GM18873 (cell line): ENCODE measurements at regions not wholly inside any gene's neighbourhood (a gene's known extent, or its start where the extent isn't known, plus 50 kb on each side); places are given as distances from the start of the nearest gene placed in this dataset.

Experiments
- ATAC-seq: cut with Tn5 transposase; IDR thresholded peaks from one replicate; pipeline ENCODE4 v1.9.1; 2021; ENCODE audit warnings: mild to moderate bottlenecking, moderate library complexity, moderate number of reproducible peaks; ENCODE audit not compliant: unreplicated experiment, low FRiP score

DNA sequence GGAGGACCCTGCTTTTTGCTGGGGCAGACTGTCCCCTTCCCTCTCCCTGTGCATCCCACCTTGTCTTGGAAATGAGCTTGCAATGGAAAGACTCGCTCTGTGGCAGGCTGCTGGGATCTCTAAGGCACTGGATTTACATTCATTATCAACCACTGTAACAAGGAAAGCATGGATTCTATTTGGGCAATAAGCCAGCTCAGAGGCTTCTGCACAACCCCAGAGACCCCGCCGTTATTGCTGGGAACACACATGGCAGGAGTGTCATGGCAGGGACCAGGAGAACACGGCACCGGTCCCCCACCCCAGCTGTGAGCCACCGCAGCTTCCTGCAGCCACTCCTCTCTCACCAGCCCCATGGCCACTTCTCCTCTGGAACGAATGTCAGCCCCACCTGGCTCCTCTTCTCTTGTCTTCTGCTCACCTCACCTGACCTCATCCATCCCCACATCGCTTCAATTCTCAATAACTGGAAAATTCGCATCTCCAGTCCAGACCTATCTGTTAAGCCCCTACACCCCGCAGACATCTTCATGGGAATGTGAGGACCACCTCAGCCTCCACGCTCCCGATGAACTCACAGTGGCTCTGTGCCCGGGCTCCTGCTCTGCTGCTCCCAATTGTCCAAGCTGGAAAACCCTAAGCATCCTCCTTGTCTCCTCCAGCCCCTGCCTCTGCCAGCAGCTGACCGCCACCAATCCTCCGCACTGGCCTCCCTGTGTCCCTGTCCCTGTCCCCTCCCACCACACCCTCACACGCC, 181.5 kb downstream of the USP12 start:
- ATAC-seq: no peak

DNA sequence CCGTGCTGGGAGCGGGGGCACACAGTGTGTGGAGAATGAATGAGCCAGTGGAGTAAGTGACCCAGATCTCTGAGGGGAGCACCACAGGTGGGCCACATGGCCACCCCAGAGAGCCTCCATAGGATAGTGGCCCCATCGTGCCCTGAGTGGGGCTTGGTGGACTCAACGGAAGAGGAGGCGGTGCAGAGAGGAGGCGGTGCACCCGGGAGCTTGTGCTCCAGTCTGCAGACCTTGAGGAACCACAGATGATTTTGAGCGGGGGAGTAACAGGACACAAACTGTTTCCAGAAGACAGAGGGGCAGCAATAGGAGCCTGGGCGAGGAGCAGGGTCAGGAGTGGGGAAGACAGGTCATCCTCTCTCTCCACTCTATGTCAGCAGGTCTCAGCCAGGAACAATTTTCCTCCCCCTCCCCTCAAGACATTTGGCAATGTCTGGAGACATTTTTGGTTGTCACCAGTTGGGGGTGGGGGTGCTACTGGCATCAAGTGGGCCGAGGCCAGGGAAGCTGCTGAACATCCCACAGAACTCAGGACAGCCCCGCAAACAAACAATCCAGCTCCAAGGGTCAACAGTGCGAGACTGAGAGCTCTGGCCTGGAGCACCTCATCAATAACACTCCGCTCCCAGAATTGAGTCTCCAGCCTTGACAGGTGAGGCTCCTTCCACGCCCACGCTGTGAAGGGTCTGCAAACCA, 182.2 kb downstream of the USP12 start:
- no peak for ATAC-seq

DNA sequence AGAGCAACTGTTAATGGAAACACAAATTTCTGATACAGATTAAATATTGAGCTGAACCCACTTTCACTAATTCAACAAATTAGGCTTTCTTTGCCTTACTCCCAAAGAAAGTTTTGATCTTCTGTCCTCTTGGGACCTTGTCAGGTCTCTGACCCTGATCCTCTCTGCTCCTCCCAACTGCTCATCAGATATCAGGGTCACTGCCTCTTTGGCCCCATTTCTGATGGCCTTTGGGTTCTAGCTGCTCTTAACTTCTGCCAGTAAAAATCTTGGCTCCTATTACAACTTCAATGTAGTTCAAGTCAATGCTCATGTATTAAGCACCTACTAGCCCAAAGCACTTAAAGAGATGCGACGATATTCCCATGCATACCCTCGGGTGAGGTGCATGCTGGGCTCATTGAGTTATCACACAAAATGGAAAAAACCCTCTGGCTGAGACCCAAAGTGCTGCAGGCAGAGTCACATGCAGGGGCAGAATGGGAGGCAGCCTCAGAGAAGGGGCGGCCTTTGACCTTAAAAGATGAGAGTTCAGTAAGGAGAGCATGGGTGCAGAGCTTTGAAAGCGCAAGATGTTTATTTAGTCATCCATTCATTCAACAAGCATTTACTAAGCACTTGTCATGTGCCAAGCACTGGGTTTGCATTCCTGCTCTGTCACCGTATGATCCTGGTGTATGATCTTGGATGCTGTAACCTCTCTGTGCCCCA, 183.4 kb downstream of the USP12 start:
- ATAC-seq: no peak

DNA sequence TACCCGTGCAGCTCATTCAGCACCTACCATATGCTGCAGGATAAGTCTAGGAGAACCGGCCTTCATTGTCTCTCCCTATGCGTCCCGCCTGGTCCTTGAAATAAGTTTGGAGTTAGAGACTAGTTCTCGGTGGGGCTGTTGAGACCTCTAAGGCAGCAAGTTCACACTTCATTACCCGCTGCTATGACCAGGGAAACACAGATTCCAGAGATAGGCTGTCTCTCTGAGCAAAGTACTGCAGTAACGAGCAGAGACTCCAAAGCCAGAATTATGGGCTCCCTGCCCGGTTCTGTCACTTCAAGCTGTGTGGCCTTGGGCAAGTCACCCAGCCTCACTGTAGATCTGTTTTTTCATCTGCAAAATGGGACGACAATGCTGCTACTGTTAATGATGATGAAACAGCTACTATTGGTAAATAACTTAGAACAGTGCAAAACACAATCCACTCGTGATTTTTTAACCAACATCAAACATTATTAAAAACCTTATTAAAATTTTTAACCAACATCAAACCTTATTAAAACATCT, 184.1 kb downstream of the USP12 start:
- ATAC-seq: no peak

DNA sequence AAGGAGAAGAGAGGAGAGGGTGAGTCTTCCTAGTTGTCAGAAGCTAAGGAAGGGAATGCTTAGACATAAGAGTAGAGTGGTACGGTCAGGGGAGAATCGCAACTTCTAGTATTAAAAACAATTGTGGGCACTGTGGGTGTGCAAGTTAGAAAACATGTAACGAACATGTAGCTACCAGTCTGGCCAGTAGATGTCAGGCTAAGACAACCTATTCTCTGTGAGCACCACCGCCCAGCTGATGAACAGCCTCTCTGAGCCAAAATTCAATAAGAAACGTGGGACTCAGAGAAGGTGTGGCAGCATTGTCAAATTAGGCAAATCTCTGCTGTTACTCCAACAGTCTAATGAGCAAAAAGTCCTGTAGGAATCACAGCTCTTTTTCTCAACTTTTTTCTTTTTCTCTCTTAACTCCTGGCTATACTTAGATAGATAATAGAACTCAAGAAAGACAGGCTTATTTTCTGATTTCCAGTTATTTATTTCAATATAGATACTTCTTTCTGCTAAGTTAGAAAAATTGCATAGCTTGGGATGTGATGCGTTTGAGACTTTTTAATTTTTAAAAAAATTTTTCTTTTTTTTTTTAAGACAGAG, 186.2 kb downstream of the USP12 start:
- no peak for ATAC-seq

DNA sequence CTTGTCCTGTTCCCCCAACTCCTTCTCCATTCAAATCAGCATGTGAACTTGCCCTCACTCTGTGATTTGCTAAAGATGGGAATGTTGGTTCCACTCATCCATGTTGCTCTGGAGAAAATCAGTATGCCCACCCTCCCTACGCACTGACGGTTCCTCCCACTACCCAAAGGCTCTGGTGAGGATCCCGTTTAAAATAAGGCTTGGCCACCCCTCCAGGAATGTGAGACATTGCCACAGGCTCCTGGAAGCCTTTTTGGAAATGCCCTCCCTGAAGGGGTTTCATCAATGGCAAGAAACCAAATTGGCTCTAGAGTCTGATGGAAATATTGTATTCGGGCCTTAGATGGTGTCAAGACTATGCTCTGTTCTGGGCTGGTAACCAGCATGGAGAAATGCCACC, 187.3 kb downstream of the USP12 start:
- ATAC-seq: no peak

DNA sequence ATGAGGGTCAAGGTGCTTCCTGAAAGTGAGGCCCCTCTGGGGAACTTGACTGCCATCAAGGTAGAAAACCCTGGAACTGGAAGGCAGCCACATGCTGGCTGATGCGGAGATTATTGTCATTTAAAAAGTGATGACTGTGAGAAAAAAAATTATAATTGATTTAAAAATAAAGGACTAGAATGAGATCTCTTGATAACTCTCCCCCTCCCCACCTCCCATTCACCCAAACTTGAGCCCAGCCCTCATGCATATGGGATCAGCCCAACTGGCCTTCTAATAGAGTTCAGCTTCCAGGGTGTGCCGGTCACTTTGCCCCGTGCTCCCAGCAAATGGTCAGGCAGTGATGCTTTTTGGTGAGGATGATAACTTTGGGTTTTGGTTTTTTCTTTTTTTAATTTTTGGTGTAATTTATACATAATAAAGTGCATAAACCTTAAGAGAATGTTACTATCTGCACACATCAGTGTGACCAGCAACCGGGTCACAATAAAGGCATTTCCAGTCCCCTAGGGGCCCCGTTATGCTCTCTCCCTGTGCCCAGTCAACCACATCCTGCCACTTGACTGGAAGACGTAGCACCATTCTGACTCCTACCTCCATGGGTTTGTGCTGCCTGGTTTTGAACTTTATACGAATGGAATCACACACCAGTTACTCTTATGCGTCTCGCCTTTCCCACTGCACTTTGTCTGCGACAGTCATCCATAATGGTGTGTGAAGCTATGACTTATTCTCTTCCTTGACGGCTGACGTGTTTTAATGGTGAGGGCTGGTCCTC, 187.9 kb downstream of the USP12 start:
- ATAC-seq: no peak

DNA sequence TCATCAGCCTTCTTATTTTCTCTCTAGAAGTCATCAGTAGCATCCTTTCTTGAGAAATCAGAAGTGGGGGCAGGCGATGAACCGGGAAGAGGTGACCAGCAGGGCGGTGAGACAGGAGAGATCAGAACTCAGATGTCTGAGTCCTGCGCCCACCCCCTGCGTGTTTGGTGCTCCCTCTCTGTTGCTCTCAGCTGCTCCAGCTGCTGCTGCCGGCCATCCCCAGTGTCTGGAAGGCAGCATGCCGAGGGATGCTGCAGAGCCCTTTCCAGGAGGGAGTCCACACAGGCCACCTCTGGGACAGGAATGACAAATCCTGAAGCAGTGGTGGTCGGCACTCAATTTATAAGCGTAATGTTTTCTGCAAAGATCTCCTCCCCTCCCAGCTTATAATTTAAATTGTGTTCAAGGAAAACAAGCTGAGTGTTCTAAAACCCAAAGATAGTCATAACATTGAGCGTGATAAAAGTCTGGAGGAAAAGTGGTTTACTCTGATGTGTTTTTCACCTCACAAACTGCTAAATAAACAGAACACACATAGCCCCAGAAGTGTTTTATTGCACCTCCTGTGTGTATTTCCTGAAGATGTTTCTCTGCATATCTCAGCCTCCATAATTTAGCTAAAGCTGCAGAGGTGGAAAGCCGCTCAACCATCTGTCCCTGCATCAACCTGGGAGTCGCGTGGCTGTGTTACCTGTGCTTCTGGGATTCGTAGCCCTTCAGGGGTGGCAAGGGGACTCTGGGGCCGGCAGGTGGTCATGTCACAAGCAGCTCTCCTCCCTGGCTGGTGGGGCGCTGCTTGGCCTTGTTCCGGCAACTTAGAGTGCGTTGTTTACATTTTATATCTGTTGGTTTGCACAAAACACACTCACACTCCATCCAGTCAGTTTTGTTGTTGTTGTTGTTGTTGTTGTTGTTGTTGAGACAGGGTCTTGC, 191.2 kb downstream of the USP12 start:
- ATAC-seq: no peak

DNA sequence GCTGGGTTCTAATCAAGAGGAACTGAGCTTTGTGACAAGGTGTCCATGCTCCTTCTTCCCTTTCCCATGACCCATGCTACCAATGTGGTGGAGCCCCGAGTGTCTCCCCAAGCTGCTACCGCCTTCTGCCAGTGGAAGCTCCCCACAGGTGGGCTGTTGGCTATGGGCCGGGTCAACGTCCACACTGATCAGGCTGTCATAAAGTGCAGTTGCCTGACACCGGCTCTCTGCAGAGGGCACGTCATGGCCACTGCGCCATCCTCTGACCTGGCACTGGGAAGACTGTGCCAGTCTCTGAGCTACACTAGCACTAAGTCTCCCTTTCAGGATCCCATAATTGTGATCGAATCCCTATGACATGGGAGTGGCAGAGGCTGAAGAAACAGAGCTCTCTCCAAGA, 192.3 kb downstream of the USP12 start:
- no peak for ATAC-seq

DNA sequence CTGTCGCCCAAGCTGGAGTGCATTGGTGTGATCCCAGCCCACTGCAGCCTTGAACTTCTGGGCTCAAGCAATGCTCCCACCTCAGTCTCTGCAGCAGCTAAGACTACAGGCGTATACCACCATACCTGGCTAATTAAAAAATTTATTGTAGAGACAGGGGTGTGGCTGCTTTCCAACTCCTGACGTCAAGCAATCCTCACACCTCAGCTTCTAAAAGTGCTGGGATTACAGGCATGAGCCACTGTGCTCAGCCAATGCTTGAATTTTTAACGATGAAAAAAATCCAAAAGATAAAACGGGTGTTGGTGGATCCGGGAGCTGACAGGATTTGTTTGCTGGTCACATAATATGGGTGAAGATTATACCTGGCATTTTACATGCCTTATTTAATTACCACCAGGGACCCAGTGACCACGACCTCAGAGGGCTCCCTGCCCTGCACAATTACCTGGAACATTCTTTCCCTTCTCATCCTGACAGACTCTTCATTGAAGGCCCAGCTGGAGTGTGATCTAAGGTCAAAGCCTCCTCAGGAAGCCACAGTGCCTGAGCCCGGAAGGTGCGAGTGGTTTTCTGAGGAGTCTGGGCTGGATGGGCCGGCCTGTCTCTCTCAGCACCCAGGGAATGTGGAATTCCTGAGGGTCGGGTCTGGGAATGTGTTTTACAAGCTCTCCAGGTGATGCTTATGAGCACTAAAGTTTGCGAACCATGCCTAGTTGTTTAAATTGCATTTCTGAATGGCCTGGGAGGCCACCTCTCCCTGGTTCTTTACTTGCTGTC, 193.3 kb downstream of the USP12 start:
- no peak for ATAC-seq

DNA sequence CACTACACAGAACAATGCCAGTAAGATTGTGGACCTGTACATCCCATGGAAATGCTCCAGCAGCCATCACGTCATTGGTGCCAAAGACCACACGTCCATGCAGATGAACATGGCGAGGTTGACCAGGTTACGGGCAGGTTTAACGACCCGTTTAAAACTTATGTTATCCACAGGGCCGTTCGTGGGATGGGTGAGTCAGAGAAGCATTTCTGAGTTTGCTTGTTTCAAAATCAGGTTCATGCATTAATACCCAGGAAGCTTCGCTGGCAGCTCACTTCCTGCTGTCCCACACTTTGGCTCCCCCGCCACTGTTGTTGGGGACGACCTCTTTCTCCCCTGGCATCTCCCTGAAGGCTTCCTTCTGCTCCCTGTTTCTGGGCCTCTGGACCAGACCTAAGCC, 194.1 kb downstream of the USP12 start:
- no peak for ATAC-seq

DNA sequence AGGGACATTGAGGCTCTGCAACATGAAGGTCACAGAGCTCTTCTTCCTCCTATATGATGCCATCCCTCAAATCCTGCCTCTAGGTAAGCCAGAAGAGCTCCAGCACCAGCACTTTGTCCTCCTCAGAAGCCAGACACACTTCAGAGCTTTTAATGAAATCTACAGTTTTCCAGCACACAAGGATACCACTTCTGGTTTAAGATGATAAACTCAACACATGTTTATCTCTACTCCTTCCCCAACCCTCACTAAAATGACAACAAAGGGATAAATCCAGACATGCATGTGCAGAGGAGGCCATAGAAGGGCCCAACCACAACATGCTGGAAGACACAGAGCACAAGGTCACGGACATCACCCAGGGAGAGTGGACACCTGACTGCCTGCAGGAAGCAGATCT, 195.3 kb downstream of the USP12 start:
- ATAC-seq: no peak

DNA sequence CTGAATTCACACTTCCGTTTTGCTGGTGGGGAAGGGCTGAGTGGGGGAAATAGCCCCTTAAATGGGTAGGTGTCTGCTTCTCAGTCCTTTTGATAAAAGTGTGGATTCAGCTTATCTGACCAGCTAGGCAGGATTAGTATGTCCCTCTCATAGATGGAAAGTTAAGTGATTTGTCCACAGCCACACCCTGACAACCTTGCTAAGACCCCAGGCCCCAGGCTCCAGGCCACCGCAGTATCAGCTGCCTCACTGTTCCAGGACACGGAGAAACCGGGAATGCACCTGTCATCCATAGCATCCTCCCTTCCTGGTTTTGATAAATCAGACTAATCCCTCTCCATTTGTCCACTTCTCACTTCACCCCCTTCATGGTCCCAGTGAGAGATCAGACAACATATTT, 197.7 kb downstream of the USP12 start:
- ATAC-seq: no peak

DNA sequence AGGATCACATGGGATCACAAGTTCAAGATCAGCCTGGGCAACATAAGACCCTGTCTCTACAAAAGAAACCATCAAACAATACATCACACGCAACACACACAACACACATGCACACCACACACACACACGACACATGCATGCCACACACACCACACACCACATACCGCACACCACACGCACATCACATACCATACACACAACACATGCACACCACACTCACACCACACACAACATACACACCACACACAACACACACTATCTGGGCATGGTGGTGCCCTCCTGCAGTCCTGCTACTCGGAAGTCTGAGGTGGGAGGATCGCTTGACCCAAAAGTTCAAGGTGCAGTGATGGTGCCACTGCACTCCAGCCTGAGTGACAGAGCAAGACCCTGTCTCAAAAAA, 198.3 kb downstream of the USP12 start:
- no peak for ATAC-seq

DNA sequence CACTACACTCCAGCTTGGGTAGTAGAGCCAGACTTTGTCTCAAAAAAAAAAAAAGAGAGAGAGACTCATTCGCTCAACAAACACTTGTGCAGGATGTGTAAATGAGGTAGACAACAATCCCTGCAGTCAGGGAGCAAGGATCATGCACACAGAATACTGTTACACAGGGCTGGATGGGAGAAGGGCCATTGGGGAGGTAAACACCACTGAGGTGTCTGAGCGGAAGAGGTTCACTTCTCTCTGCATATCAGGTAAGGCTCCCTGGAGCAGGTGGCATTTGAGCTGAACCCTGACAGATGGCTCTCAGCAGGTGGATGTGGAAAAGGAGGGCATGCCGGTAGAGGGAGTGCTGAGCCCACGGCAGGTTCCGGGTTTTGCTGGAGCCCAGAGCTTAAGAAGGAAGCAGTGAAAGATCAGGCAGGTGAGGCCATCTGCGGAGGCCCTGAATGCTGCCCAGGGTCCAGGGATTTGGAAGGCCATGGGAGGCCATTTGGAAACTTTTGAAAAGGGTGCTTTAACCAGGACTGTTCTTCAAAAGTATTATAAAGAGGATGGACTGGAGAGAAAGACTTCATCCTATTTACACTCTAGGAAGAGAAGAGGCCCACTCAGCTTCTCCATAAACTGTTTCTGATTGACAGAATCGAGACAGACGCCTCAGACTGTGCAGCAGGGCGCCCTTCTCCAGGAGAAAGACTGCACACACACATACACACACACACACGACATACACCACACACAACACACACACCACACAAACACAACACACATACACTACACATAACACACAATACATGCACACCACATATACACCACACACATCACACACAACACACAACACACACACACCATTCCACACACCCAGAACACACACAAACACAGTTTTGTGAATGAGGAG, 199.4 kb downstream of the USP12 start:
- ATAC-seq: no peak

DNA sequence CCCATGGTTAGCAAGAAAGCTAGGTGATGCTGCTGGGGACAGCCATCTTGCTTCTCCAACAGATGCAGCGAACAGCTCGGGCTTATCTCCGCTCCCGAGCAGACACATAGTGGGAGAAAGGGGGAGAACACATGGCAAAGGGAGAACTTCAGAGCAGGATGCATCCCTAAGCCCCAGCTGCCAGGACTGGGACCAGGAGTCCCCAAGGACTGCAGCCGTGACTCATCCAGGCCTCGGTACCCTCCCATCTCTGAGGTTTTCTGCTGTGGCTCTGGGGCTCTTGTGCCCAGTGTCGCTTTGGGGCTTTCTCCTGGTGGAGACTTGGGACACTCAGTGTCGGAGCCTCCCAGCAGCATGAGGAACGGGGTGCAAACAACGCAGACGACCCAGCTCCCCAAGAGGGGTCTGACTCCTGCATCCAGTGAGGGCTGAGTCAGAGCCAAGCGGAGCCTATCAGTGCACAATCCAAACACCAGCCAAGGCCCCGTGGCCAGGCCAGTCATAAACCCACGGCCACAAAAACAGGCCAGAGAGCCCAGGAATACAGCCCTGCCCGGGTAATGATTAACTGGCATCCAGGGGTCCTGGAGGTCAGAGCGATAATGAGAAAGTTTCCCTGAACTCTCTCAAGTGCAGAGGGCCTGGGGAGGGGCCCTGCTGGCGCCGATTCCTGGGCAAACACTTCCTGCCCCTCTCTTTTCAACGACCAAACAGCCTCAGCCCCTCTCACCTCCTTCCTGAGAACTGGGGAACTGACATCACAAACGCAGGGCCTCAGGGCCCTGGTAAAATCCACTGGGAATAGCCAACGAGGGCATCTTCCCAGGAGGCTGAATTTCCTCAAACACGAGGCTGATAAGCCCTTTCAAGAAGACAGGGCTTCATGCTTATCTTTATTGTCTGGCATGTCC, 202.9 kb downstream of the USP12 start:
- ATAC-seq: no peak
